IPS-NIHi7 (cell line): ENCODE measurements at regions not wholly inside any gene's neighbourhood (a gene's known extent, or its start where the extent isn't known, plus 50 kb on each side); places are given as distances from the start of the nearest gene placed in this dataset.
"Not testable (repeated sequence)": the region's sequence is repeated elsewhere in the genome, so short reads cannot be mapped to it uniquely, and the experiment has no call there.

Experiments used
- DNase-seq: peaks from one replicate; pipeline ENCODE4 v3.0.0; 2012; ENCODE audit warnings: mixed read lengths; ENCODE audit errors: extremely low spot score

DNA sequence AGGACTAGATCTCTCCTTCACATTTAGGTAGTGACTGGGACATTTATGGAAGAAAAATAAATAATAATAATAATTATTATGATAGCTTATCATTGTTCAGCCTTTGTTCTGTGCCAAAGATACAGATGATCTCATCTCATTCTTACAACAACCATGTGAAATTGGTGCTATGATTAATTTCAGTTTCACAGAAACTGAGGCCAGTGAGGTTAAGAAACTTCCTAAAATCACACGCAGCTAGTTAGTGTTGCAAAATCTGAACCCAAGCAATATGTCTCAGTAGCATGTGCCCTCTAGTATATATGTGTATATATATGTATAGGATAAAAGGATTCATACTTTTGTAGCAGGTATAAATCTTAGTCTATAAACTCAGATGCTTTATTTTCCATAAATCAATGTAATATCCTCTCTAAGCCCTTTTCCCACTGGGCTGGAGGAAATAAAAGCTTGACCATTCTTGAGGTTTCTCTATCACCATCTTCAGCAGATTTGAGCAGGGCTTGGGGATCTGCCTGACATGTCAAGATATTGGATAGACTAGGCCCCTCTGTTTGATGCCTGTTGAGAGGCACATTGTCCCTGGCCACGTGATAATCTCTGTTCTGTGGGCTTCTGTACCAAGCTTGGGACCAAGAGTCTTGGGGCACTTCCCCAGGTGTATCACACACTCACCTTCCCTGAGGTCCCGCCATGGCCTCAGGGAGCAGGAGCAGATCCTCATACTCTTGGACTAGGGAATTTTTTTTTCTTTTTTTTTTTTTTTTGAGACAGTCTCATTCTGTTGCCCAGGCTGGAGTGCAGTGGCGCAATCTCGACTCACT is 172.6 kb upstream of the NRP1 start:
- no peak for DNase-seq

- no peak for DNase-seq
Observed at GRCh38 chr10:33506391-33506790, 171.9 kb upstream of the NRP1 start.

DNA sequence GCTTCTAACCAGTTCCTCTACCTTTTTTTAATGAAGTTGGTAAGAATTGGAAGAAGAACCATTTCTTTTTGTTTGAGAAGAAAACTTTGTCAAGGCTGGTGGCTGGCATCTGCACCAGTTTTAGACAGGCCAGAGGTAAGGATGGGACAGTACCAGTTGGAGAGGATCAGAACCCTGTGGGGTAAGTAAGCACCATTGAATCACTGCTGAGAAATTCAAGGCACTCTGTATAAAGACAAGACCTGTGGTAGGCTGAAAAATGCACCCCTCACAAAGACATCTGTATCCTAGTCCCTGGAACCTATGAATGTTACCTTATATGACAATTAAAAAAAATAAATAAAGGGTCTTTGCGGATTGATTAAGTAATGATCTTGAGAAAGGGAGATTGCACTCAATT is 166.7 kb upstream of the NRP1 start:
- DNase-seq = no peak

- DNase-seq = no peak
Observed at GRCh38 chr10:33498391-33498891, 164.0 kb upstream of the NRP1 start.

- no peak for DNase-seq
Observed at GRCh38 chr10:33497338-33497737, 162.9 kb upstream of the NRP1 start.

GRCh38 chr10:33496096-33496495 is 161.6 kb upstream of the NRP1 start:
- no peak for DNase-seq

DNA sequence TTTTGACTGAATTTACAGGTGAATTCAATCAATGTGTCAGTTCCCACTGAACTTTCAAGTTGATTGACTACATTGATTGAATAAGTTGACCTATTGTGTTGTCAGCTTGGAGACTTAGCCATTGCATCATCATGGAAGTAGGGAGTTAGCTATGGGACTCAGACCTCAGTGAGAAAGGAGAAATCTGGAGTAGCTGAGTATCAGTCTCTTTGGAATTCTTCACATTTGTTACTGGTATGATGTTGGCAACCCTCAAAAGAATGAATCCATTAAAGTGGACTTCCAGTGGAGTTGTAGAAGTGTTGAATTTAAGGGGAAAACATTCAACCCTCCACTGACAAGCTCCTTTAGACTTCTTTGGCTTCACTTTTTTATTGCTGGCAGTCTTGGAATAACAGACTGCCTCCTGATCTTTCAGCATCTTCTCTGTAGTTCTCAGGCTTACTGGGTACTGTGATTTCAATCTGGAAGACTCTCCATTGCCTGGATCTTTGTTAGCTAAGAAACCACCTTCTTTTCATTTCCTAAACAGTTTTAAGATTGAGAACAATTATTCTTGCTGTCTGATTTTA is 160.3 kb upstream of the NRP1 start:
- DNase-seq = no peak

- no peak for DNase-seq
Observed at GRCh38 chr10:33493978-33494377, 159.5 kb upstream of the NRP1 start.

- DNase-seq = no peak
Observed at GRCh38 chr10:33493497-33493896, 159.0 kb upstream of the NRP1 start.

DNA sequence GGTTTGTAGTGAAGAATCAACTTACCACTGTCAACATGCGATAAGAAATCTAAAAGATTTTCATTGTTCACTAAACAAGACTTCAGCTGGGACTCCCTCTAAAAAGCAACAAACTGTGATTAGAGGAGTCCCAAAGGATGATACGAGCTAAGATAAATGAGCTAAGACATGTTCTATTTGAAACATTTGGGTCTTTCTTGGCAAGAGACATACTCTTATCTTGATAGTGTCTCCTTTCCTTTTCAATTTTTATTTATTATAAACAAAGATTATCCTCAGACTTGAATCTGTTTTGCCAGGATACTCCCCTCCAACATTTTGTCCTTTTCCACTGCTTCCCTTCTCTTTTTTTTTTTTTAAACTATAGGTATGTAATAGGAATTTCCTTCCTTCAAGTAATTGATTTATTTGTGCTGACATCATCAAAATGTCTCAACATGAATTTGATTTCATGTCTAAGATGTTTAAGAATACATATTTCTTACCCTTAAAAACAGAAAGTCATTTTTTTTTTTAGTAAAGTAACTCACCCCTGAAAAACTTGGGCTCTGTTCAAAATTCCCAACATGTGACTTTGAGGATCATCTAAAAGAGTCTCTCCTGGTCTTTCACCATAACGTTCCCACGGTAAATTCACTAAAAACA is 158.4 kb upstream of the NRP1 start:
- DNase-seq = no peak

DNA sequence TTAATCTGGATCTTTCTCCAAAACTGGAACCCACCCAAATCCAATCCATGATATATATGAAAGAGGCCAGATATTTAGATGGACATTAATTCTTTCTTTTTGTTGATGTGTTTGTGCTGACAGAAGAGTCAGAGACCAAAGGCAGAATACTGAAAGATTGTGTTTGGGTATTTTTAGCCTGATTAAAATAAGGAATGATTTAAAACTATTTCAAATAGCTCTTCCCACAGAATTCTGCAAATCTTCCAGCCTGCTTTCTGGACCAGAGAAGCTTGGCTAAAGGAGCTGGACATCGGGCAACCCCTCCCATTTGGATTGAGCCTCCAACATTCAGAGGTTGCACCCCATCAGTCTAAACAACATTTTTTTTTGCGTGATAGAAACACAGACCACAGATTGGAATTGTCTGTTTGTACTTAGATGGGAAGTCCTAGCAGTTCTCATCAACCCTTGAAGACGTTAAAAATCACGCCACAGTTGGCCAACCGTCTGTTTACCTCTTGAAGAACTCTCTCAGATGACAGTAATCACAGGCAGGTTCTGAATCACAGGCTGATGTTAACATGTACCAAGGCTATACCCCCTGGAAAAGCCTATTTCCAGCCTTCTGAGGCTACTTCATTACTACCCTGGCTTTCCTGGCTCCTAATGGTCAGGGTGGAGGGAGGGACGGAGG is 155.2 kb upstream of the NRP1 start:
- no peak for DNase-seq

DNA sequence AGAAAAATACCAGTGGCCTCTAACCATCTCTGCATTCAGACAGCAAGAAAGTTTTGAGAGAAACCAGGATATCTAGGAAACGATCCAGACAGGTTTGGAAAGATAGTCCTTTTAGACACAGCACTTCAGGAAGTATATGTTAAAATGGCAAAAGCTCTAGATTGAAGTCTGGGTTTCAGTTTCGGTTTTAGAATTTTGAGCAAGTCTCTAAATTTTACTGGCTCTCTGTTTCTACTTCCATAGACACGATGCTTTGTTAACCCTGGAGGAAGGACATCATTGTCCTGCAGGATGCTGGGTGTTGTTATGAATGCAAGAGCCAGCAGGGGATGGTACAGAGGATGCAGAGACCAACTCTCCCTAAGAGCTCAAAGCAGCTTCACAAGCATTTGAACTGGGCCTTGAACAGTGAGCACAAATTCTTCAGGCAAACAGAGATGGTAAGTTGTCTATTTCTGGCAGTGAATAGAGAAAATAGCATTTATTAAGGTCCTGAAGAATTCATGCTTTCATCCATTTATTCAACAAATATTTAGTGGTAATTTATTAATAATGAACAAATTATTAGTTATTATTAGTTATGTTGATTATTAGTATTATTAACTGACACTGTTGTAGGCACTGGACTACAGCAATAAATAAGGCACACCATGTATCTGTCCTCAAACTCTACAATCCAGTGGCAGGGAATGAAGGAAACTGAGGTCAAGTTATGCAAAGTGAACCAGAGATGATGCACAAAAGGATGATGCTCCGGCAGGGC is 152.7 kb upstream of the NRP1 start:
- DNase-seq = no peak

- no peak for DNase-seq
Observed at GRCh38 chr10:33485276-33485675, 150.8 kb upstream of the NRP1 start.

GRCh38 chr10:33484787-33485186 is 150.3 kb upstream of the NRP1 start:
- no peak for DNase-seq

GRCh38 chr10:33483816-33484190 is 149.3 kb upstream of the NRP1 start:
- DNase-seq = no peak

- no peak for DNase-seq
Observed at GRCh38 chr10:33483124-33483815, 148.8 kb upstream of the NRP1 start.

GRCh38 chr10:33482486-33482885 is 148.0 kb upstream of the NRP1 start:
- no peak for DNase-seq

- no peak for DNase-seq
Observed at GRCh38 chr10:33481184-33481583, 146.7 kb upstream of the NRP1 start.

DNA sequence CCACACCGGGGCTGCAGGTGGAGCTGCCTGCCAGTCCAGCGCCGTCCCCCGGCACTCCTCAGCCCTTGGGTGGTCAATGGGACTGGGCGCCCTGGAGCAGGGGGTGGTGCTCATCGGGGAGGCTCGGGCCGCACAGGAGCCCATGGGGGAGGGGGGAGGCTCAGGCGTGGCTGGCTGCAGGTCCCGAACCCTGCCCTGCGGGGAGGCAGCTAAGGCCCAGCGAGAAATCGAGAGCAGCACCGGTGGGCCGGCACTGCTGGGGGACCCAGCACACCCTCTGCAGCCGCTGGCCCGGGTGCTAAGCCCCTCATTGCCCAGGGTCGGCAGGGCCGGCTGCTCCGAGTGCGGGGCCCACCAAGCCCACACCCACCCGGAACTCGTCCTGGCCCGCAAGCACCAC is 145.9 kb upstream of the NRP1 start:
- not testable (repeated sequence) for DNase-seq

DNA sequence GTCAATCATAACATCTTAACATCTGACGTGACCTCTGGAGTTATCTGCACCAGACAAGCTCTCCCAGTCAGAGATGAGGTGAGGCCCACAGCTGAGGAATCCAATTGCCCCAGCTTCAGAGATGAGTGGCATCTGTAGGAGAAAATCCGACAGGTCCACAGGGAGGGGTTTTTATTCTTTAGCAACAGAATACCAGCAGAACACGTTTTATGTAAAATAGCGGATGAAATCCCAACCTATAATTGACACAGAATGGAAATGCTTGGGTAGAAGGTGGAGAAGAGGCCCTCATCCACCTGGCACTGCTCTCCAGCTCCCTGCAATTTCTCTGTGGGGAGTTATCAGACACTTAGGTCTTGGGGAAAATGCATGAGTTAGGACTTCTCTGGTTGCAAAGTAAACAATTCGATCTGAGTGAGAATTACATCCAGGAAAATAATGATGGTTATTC is 144.2 kb upstream of the NRP1 start:
- no peak for DNase-seq

DNA sequence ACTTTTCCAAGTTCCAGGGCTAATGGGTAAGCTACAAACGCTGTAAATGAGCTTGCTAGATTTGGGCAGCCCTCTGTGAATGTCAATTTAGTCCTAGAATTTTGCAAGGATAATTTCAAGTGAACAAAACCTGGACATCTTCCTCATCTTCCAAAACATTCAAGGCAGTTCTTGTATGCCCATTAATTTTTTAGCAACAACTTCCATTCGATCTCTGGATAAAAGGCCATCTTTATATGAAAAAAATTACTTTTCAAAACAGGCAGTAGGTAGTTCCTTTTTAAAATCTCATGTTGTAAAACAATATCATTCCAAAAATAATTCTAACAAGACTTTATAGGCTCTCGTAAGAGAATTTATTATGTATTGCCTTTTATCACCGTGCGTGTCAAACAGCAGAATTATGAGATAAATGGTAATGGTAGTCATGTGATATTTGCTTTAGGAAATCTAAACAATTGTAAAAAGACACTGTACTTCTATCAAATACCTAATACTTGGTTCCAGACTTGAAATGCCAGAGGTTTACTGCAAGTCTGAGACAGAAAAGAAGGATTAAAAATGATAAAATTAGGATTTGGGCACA is 143.7 kb upstream of the NRP1 start:
- DNase-seq = no peak
